A549 (cell line): ENCODE measurements at regions not wholly inside any gene's neighbourhood (a gene's known extent, or its start where the extent isn't known, plus 50 kb on each side); places are given as distances from the start of the nearest gene placed in this dataset.

ENCODE experiments used
- ATAC-seq, 2 experiments: fragments of 200-7000 bp in 1 of 2; fragments of >200 bp in 1 of 2; cut with Nextera tagmentation in 1 of 2; cut with Tn5 transposase in 1 of 2; 3 replicates each; pipeline versions ENCODE4 v1.8.0 to v1.9.1; 2018 to 2020; ENCODE audit warnings: mild to moderate bottlenecking in 1 of 2, moderate library complexity in 1 of 2
- CTCF ChIA-PET: fragments of 300-600 bp; sonication (Branson Sonifier 250); formaldehyde crosslinking; extraction: SDS; loops from one replicate; lab custom pipeline; 2021; ENCODE audit warnings: antibody characterized with exemption, inconsistent platforms; lab: Yijun Ruan, JAX
- POLR2A ChIA-PET: fragments of 350-600 bp; formaldehyde crosslinking; extraction: SDS; loops from one replicate; lab custom pipeline; 2021; ENCODE audit warnings: antibody characterized with exemption, inconsistent platforms; lab: Yijun Ruan, JAX
- DNase-seq, 2 experiments: peaks; one replicate each; pipeline versions ENCODE4 v3.0.0 to v3.0.0-alpha.2; 2011 to 2016; ENCODE audit warnings: low read depth in 1 of 2, low spot score in 1 of 2
- FAIRE-seq: peaks from 2 replicates; lab custom pipeline; 2011; peaks lifted over from hg19 to GRCh38; lab: Jason Lieb, UNC
- H3K27ac ChIP-seq, 2 experiments: fragments of >200 bp; sonication (Bioruptor Twin); formaldehyde crosslinking; 3 replicates each; pipeline ENCODE4 v1.5.1; 2016 to 2017
- H3K4me1 ChIP-seq: fragments of >200 bp; sonication (Bioruptor Twin); formaldehyde crosslinking; 3 replicates; pipeline ENCODE4 v1.6.1; 2016
- H3K4me2 ChIP-seq: fragments of >200 bp; sonication (Bioruptor Twin); formaldehyde crosslinking; 3 replicates; pipeline ENCODE4 v1.6.1; 2016
- H3K4me3 ChIP-seq: fragments of >200 bp; sonication (Bioruptor Twin); formaldehyde crosslinking; 3 replicates; pipeline ENCODE4 v1.5.1; 2016
- H3K9me3 ChIP-seq: fragments of >200 bp; sonication (Bioruptor Twin); formaldehyde crosslinking; 3 replicates; pipeline ENCODE4 v1.6.1; 2016
- ATOH8 ChIP-seq: fragments of 250-450 bp; sonication (Bioruptor Pico); IDR thresholded peaks from 2 replicates; pipeline ENCODE4 v1.5.0; 2020; ENCODE audit warnings: low read depth, mild to moderate bottlenecking, moderate library complexity
- BCL3 ChIP-seq: fragments of >200 bp; sonication (Bioruptor Twin); formaldehyde crosslinking; IDR thresholded peaks from 3 replicates; pipeline ENCODE4 v1.6.1; 2016
- FOSB ChIP-seq: fragments of 250-450 bp; sonication (Bioruptor Pico); IDR thresholded peaks from 2 replicates; pipeline ENCODE4 v1.5.0; 2020; ENCODE audit warnings: mild to moderate bottlenecking, moderate library complexity
- FOSL2 ChIP-seq, 2 experiments: fragments of 450-650 bp in 1 of 2; fragments of >200 bp in 1 of 2; sonication (Bioruptor Twin) in 1 of 2; formaldehyde crosslinking; IDR thresholded peaks; 2 replicates each; pipeline versions ENCODE4 v1.5.0 to v1.6.1; 2016 to 2020; ENCODE audit warnings: mild to moderate bottlenecking in 1 of 2, moderate library complexity in 1 of 2
- HDAC2 ChIP-seq: fragments of 200-600 bp; sonication (generic); IDR thresholded peaks from 2 replicates; pipeline ENCODE4 v1.6.1; 2016
- HEYL ChIP-seq: fragments of 250-450 bp; sonication (Bioruptor Pico); IDR thresholded peaks from 2 replicates; pipeline ENCODE4 v1.8.0; 2021; ENCODE audit warnings: mild to moderate bottlenecking, moderate library complexity
- HOXB5 ChIP-seq: fragments of 250-450 bp; sonication (Bioruptor Pico); IDR thresholded peaks from 2 replicates; pipeline ENCODE4 v1.5.0; 2020; ENCODE audit warnings: mild to moderate bottlenecking, moderate library complexity
- MAFK ChIP-seq: fragments of 450-650 bp; IDR thresholded peaks from 2 replicates; pipeline ENCODE4 v1.6.1; 2014; ENCODE audit not compliant: partially characterized antibody
- NPAS2 ChIP-seq: fragments of 250-450 bp; sonication (Bioruptor Pico); IDR thresholded peaks from 2 replicates; pipeline ENCODE4 v1.8.0; 2022; ENCODE audit warnings: mild to moderate bottlenecking, moderate library complexity, borderline replicate concordance
- RCOR1 ChIP-seq: fragments of 150-350 bp; IDR thresholded peaks from 2 replicates; pipeline ENCODE4 v1.6.1; 2014; ENCODE audit warnings: antibody characterized with exemption, low read length, low read depth
- RFX5 ChIP-seq: fragments of 450-650 bp; IDR thresholded peaks from 2 replicates; pipeline ENCODE4 v1.7.1; 2014; ENCODE audit warnings: antibody characterized with exemption, mild to moderate bottlenecking, moderate library complexity
- RNF2 ChIP-seq: fragments of 200-600 bp; sonication (generic); IDR thresholded peaks from 2 replicates; pipeline ENCODE4 v1.6.1; 2016; ENCODE audit warnings: low read depth, mild to moderate bottlenecking, antibody characterized with exemption, moderate library complexity, borderline replicate concordance
- WGBS: methylation state at CpG from one replicate; pipeline ENCODE4 v1.1.6; 2017; ENCODE audit errors: missing lambda C conversion rate; 5-methylcytosine and 5-hydroxymethylcytosine counted together
- TF ChIP-seq, protein P1 (sequence below): fragments of 450-650 bp; IDR thresholded peaks from 2 replicates; pipeline ENCODE4 v1.6.1; 2014; ENCODE audit warnings: antibody characterized with exemption
- TF ChIP-seq, protein P2 (sequence below): fragments of 200-600 bp; sonication (generic); IDR thresholded peaks from 2 replicates; pipeline ENCODE4 v1.6.1; 2016; ENCODE audit warnings: antibody characterized with exemption, mild to moderate bottlenecking, moderate library complexity
- TF ChIP-seq, protein P3 (sequence below): IDR thresholded peaks from 2 replicates; pipeline ENCODE4 v1.6.1; 2012

- ChIA-PET POLR2A (no interaction called here), CTCF (no interaction called here)
- WGBS: 41% methylated on average over 5 of the region's 5 CpGs
- no peak for DNase-seq
- no peaks in the 10 kb centered on the region for H3K9me3 ChIP-seq
- 0 out of 3 replicates have a peak, but pooled peaks cover 5% of the 10 kb centered on the region for H3K4me1 ChIP-seq
- no peak for FAIRE-seq
- TF ChIP-seq BCL3 (no peak), HEYL (CRISPR knock-in tag) (no peak), MAFK (no peak), ATOH8 (CRISPR knock-in tag) (no peak), HDAC2 (no peak)
- TF ChIP-seq, protein P1, sequence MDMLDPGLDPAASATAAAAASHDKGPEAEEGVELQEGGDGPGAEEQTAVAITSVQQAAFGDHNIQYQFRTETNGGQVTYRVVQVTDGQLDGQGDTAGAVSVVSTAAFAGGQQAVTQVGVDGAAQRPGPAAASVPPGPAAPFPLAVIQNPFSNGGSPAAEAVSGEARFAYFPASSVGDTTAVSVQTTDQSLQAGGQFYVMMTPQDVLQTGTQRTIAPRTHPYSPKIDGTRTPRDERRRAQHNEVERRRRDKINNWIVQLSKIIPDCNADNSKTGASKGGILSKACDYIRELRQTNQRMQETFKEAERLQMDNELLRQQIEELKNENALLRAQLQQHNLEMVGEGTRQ: no peak
- TF ChIP-seq, protein P2, sequence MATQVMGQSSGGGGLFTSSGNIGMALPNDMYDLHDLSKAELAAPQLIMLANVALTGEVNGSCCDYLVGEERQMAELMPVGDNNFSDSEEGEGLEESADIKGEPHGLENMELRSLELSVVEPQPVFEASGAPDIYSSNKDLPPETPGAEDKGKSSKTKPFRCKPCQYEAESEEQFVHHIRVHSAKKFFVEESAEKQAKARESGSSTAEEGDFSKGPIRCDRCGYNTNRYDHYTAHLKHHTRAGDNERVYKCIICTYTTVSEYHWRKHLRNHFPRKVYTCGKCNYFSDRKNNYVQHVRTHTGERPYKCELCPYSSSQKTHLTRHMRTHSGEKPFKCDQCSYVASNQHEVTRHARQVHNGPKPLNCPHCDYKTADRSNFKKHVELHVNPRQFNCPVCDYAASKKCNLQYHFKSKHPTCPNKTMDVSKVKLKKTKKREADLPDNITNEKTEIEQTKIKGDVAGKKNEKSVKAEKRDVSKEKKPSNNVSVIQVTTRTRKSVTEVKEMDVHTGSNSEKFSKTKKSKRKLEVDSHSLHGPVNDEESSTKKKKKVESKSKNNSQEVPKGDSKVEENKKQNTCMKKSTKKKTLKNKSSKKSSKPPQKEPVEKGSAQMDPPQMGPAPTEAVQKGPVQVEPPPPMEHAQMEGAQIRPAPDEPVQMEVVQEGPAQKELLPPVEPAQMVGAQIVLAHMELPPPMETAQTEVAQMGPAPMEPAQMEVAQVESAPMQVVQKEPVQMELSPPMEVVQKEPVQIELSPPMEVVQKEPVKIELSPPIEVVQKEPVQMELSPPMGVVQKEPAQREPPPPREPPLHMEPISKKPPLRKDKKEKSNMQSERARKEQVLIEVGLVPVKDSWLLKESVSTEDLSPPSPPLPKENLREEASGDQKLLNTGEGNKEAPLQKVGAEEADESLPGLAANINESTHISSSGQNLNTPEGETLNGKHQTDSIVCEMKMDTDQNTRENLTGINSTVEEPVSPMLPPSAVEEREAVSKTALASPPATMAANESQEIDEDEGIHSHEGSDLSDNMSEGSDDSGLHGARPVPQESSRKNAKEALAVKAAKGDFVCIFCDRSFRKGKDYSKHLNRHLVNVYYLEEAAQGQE: no peak
- no peak overlapping the region for H3K27ac ChIP-seq
- no peak overlapping the region for H3K4me2 ChIP-seq
- no peak for ATAC-seq
- H3K4me3 ChIP-seq: no peak overlapping the region
Observed at GRCh38 chr2:199163613-199164458, 293.9 kb downstream of the SATB2 start.

DNA sequence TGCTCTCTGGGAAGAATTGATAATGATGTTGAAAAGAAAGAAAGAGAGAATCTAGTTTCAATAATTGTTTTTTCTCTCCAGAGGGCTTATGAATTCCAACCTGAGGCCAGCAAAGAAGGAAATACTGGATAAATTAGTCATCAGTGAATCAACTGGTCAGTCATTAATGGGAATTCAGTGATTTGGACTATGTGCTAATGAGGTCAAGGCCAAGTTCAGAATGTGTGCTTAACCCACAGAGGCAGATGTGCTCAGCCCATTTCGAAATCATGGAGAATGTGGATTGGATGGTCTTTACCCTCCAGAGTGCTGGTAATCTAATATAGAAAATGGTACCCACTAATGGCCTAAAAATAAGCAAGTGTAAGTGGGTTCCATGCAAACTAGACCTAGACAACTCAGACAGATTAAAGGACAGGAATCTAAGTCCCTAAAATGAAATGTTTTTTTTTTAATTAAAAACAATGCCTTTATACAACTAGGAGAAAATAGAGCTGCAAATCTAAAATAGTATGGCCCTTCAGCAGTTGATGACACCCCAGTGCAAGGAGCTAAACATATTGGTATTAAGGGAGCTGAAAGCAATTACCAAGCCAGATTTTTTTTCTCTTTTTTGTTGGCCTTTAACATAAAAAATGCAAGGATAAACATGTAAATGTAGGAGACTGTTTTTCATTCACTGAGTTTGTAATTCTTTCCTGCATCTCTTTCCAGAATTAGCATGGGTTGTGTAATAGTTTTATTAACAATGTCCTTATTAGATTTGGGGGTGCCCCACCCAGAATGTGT lies 296.9 kb downstream of the SATB2 start:
- Histone ChIP-seq H3K4me3 (no peak overlapping the region), H3K27ac (no peak overlapping the region), H3K4me1 (0 out of 3 replicates have a peak, but pooled peaks cover 5% of the 10 kb centered on the region), H3K4me2 (no peak overlapping the region), H3K9me3 (no peaks in the 10 kb centered on the region)
- no peak for ATAC-seq
- FAIRE-seq: no peak
- DNase-seq: peak in 1 of 2 experiments; percentile 9
- POLR2A ChIA-PET: no interaction called here
- CTCF ChIA-PET: no interaction called here
- 5% methylated on average over 1 of the region's 1 CpG for WGBS
- TF ChIP-seq FOSL2 (IDR thresholded peaks at IDR 0.05) (no peak), FOSL2 (CRISPR knock-in tag; IDR thresholded peaks at IDR 0.05) (0 out of 2 replicates have a peak, but pooled peaks have one; percentile 31), NPAS2 (CRISPR knock-in tag) (no peak)

- H3K27ac ChIP-seq: no peak overlapping the region
- no peak for FAIRE-seq
- CTCF ChIA-PET: no interaction called here
- TF ChIP-seq HOXB5 (no peak), RCOR1 (no peak), NPAS2 (CRISPR knock-in tag) (no peak), FOSB (no peak), RFX5 (no peak), RNF2 (no peak)
- TF ChIP-seq, protein P2: no peak
- TF ChIP-seq, protein P3, sequence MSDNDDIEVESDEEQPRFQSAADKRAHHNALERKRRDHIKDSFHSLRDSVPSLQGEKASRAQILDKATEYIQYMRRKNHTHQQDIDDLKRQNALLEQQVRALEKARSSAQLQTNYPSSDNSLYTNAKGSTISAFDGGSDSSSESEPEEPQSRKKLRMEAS: no peak
- TF ChIP-seq, protein P1: no peak
Observed at GRCh38 chr2:199160081-199160480, 297.7 kb downstream of the SATB2 start.

More at GRCh38 chr2:199160081-199160480, 297.7 kb downstream of the SATB2 start:
- DNase-seq (no peak), ATAC-seq (no peak)
- POLR2A ChIA-PET: no interaction called here
- H3K4me3 ChIP-seq: no peak overlapping the region
- H3K4me1 ChIP-seq: 0 out of 3 replicates have a peak, but pooled peaks cover 5% of the 10 kb centered on the region
- H3K9me3 ChIP-seq: no peaks in the 10 kb centered on the region
- no peak overlapping the region for H3K4me2 ChIP-seq
- 61% methylated on average over 4 of the region's 4 CpGs for WGBS
